Neural progenitor cell (in vitro differentiated cells): ENCODE measurements at regions not wholly inside any gene's neighbourhood (a gene's known extent, or its start where the extent isn't known, plus 50 kb on each side); places are given as distances from the start of the nearest gene placed in this dataset.
A peak's percentile ranks its signal among the peaks of the same experiment; 100 is the strongest.
"Not testable (repeated sequence)": the region's sequence is repeated elsewhere in the genome, so short reads cannot be mapped to it uniquely, and the experiment has no call there.

Experiments used
- DNase-seq: peaks from one replicate; pipeline ENCODE4 v3.0.0-alpha.2; 2016; ENCODE audit warnings: low spot score
- H2AFZ ChIP-seq: fragments of 200-600 bp; sonication (generic); replicated peaks from 2 replicates; pipeline ENCODE4 v1.6.1; 2016; ENCODE audit warnings: antibody characterized with exemption
- H3F3A ChIP-seq: fragments of 200-600 bp; sonication (generic); 2 replicates; pipeline ENCODE4 v1.6.1; 2016; ENCODE audit warnings: antibody characterized with exemption, low read depth
- H3K27ac ChIP-seq: fragments of 200-600 bp; sonication (generic); 2 replicates; pipeline ENCODE4 v1.5.1; 2016; ENCODE audit warnings: mild to moderate bottlenecking
- H3K27me3 ChIP-seq: fragments of 200-600 bp; sonication (generic); 2 replicates; pipeline ENCODE4 v1.6.1; 2016; ENCODE audit warnings: mild to moderate bottlenecking, moderate library complexity
- H3K36me3 ChIP-seq: fragments of 200-600 bp; sonication (generic); 2 replicates; pipeline ENCODE4 v1.5.1; 2016
- H3K4me1 ChIP-seq: fragments of 200-600 bp; sonication (generic); 2 replicates; pipeline ENCODE4 v1.6.1; 2016; ENCODE audit warnings: mixed run types
- H3K4me2 ChIP-seq: fragments of 200-600 bp; sonication (generic); 2 replicates; pipeline ENCODE4 v1.6.1; 2016
- H3K4me3 ChIP-seq: fragments of 200-600 bp; sonication (generic); 2 replicates; pipeline ENCODE4 v1.5.1; 2016
- H3K79me2 ChIP-seq: fragments of 200-600 bp; sonication (generic); 2 replicates; pipeline ENCODE4 v1.6.1; 2016; ENCODE audit warnings: low read depth
- H3K9ac ChIP-seq: fragments of 200-600 bp; sonication (generic); 2 replicates; pipeline ENCODE4 v1.6.1; 2016
- H3K9me3 ChIP-seq: fragments of 200-600 bp; sonication (generic); 2 replicates; pipeline ENCODE4 v1.5.1; 2016; ENCODE audit warnings: low read depth
- H4K20me1 ChIP-seq: fragments of 200-600 bp; sonication (generic); 2 replicates; pipeline ENCODE4 v1.6.1; 2016; ENCODE audit warnings: low read depth
- H3K27ac Mint-ChIP-seq: 3 replicates; pipeline ENCODE4 v1.8.0; 2021; ENCODE audit warnings: mixed read lengths
- H3K27me3 Mint-ChIP-seq: 2 replicates; pipeline ENCODE4 v1.8.0; 2022; ENCODE audit warnings: low read depth, mild to moderate bottlenecking, inconsistent platforms, moderate library complexity, mixed read lengths; ENCODE audit not compliant: insufficient read depth
- H3K36me3 Mint-ChIP-seq: 3 replicates; pipeline ENCODE4 v1.8.0; 2021; ENCODE audit warnings: mixed read lengths
- H3K4me1 Mint-ChIP-seq: 3 replicates; pipeline ENCODE4 v1.8.0; 2021; ENCODE audit warnings: mixed read lengths
- H3K4me3 Mint-ChIP-seq: 3 replicates; pipeline ENCODE4 v1.8.0; 2021; ENCODE audit warnings: mild to moderate bottlenecking, moderate library complexity, mixed read lengths
- H3K9me3 Mint-ChIP-seq: 3 replicates; pipeline ENCODE4 v1.8.0; 2020; ENCODE audit warnings: mixed read lengths
- CTCF ChIP-seq: fragments of 200-600 bp; sonication (generic); IDR thresholded peaks from 2 replicates; pipeline ENCODE4 v1.5.1; 2017; ENCODE audit warnings: antibody characterized with exemption, mild to moderate bottlenecking
- EZH2 ChIP-seq: fragments of 200-600 bp; sonication (generic); IDR thresholded peaks from 2 replicates; pipeline ENCODE4 v1.6.1; 2017; ENCODE audit warnings: antibody characterized with exemption, mild to moderate bottlenecking, moderate library complexity
- EZH2phosphoT487 ChIP-seq: fragments of 200-600 bp; sonication (generic); IDR thresholded peaks from 2 replicates; pipeline ENCODE4 v1.6.1; 2017; ENCODE audit warnings: antibody characterized with exemption

GRCh38 chr9:94029932-94030317, 54.3 kb upstream of the PTPDC1 start:
- Histone ChIP-seq H3K4me1 (no peaks in the 10 kb centered on the region), H3K27ac (no peak overlapping the region), H3K4me3 (peak overlapping the region; percentile 51), H3K9ac (no peak overlapping the region), H3K36me3 (no peaks in the 10 kb centered on the region), H3K4me2 (peak overlapping the region; percentile 71), H3F3A (no peaks in the 10 kb centered on the region), H3K27me3 (peaks cover 20% of the 10 kb centered on the region), H3K9me3 (peaks cover 9% of the 10 kb centered on the region), H2AFZ (peak overlapping the region; percentile 45), H3K79me2 (no peaks in the 10 kb centered on the region), H4K20me1 (no peaks in the 10 kb centered on the region)
- TF ChIP-seq EZH2phosphoT487 (no peak), CTCF (no peak), EZH2 (no peak)
- Mint-ChIP-seq H3K4me3 (peak overlapping the region; percentile 98), H3K36me3 (peaks cover 2% of the 10 kb centered on the region), H3K4me1 (peaks cover 12% of the 10 kb centered on the region), H3K9me3 (peaks cover 33% of the 10 kb centered on the region), H3K27me3 (peaks cover 4% of the 10 kb centered on the region), H3K27ac (peak overlapping the region; percentile 53)
- DNase-seq, result no peak

- Mint-ChIP-seq H3K9me3 (peaks cover 40% of the 10 kb centered on the region), H3K4me3 (no peak overlapping the region), H3K27me3 (peaks cover 4% of the 10 kb centered on the region)
Observed at GRCh38 chr9:94026816-94027215, 57.4 kb upstream of the PTPDC1 start.

GRCh38 chr9:94022476-94022875, 61.8 kb upstream of the PTPDC1 start:
- not testable (repeated sequence) for H2AFZ ChIP-seq, H3F3A ChIP-seq, H3K9me3 ChIP-seq, H3K27me3 ChIP-seq, H3K4me3 Mint-ChIP-seq, H3K27me3 Mint-ChIP-seq, H3K27ac Mint-ChIP-seq, H3K4me1 Mint-ChIP-seq, H3K9ac ChIP-seq, H3K79me2 ChIP-seq, H3K36me3 Mint-ChIP-seq, H3K27ac ChIP-seq, H4K20me1 ChIP-seq, H3K4me1 ChIP-seq, H3K4me2 ChIP-seq, H3K36me3 ChIP-seq, DNase-seq, H3K4me3 ChIP-seq
- peaks cover 25% of the 10 kb centered on the region for H3K9me3 Mint-ChIP-seq

More at GRCh38 chr9:94026816-94027215, 57.4 kb upstream of the PTPDC1 start:
- TF ChIP-seq EZH2, result no peak
- TF ChIP-seq CTCF, result no peak
- no peak for TF ChIP-seq EZH2phosphoT487
- H3K4me1 Mint-ChIP-seq, result peaks cover 12% of the 10 kb centered on the region
- Histone ChIP-seq H3K79me2 (no peaks in the 10 kb centered on the region), H3F3A (no peaks in the 10 kb centered on the region), H3K9me3 (peaks cover 9% of the 10 kb centered on the region), H3K27ac (no peak overlapping the region), H3K36me3 (no peaks in the 10 kb centered on the region), H3K4me3 (no peak overlapping the region), H3K4me1 (no peaks in the 10 kb centered on the region), H4K20me1 (no peaks in the 10 kb centered on the region), H2AFZ (no peak overlapping the region), H3K9ac (no peak overlapping the region), H3K27me3 (peaks cover 16% of the 10 kb centered on the region), H3K4me2 (no peak overlapping the region)
- no peak overlapping the region for H3K27ac Mint-ChIP-seq
- H3K36me3 Mint-ChIP-seq, result peaks cover 2% of the 10 kb centered on the region
- DNase-seq, result no peak

GRCh38 chr9:94020836-94021235, 63.4 kb upstream of the PTPDC1 start:
- not testable (repeated sequence) for H3K4me1 ChIP-seq, H3K9me3 ChIP-seq, H3K27me3 Mint-ChIP-seq, H3F3A ChIP-seq, H3K79me2 ChIP-seq, DNase-seq, H3K9ac ChIP-seq, H3K4me1 Mint-ChIP-seq, H3K36me3 ChIP-seq, H3K36me3 Mint-ChIP-seq, H3K27ac ChIP-seq, H3K4me2 ChIP-seq, H3K27me3 ChIP-seq, H3K4me3 ChIP-seq, H2AFZ ChIP-seq, H3K4me3 Mint-ChIP-seq, H3K27ac Mint-ChIP-seq, H4K20me1 ChIP-seq
- H3K9me3 Mint-ChIP-seq, result peaks cover 15% of the 10 kb centered on the region
